GM12878 (cell line): ENCODE measurements at regions not wholly inside any gene's neighbourhood (a gene's known extent, or its start where the extent isn't known, plus 50 kb on each side); places are given as distances from the start of the nearest gene placed in this dataset.

Source experiments
- ATF7 ChIP-seq: fragments of 450-650 bp; IDR thresholded peaks from 2 replicates; pipeline ENCODE4 v1.6.1; 2016; ENCODE audit warnings: low read depth, mild to moderate bottlenecking
- BCLAF1 ChIP-seq: fragments of 450-650 bp; IDR thresholded peaks from 2 replicates; pipeline ENCODE4 v1.6.1; 2017; ENCODE audit warnings: antibody characterized with exemption, mild to moderate bottlenecking, moderate library complexity
- E2F4 ChIP-seq: IDR thresholded peaks from 2 replicates; pipeline ENCODE4 v1.6.1; 2012; ENCODE audit warnings: low read depth, low read length, improper control_type of control experiment
- IRF5 ChIP-seq: fragments of 450-650 bp; IDR thresholded peaks from 2 replicates; pipeline ENCODE4 v1.6.1; 2017; ENCODE audit warnings: borderline replicate concordance
- PKNOX1 ChIP-seq: fragments of 450-650 bp; IDR thresholded peaks from 2 replicates; pipeline ENCODE4 v1.6.1; 2016; ENCODE audit warnings: mild to moderate bottlenecking
- TCF7 ChIP-seq: IDR thresholded peaks from 2 replicates; pipeline ENCODE4 v1.6.1; 2014; ENCODE audit warnings: antibody characterized with exemption, borderline replicate concordance

GRCh38 chr6:6709106-6709505, 120.6 kb downstream of the LY86 start (continued):
- TF ChIP-seq IRF5 (no peak), BCLAF1 (no peak), PKNOX1 (no peak), TCF7 (no peak), ATF7 (no peak), E2F4 (no peak)
